NCI-H2227 treated with DMSO at 0.1 percent for 48 hours (cell line): ENCODE measurements at regions not wholly inside any gene's neighbourhood (a gene's known extent, or its start where the extent isn't known, plus 50 kb on each side); places are given as distances from the start of the nearest gene placed in this dataset.
A peak's percentile ranks its signal among the peaks of the same experiment; 100 is the strongest.
"Not testable (repeated sequence)": the region's sequence is repeated elsewhere in the genome, so short reads cannot be mapped to it uniquely, and the experiment has no call there.

Experiments used
- DNase-seq: peaks from one replicate; lab custom pipeline; 2025; lab: John Stamatoyannopoulos, UW

DNA sequence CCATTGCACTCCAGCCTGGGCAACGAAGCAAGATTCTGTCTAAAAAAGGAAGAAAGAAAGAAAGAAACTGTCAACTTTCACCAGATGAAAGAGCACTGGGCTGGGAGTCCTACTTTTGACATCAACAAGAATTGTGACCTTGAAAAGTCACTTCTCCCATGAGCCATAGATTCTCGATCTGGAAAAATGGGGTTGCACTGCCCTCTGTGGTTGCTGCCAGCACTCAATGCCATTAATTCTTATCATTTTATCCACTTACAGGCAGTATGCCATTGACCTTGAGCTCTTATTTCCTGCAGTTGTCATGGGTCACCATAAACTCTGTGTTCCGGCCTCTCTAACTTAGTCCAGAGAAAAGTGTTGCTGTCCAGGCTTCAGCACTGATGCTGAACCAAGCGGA is 137.2 kb downstream of the NOC3L start:
- no peak for DNase-seq

GRCh38 chr10:94230134-94230785 is 132.5 kb downstream of the NOC3L start:
- DNase-seq, result no peak

GRCh38 chr10:94232711-94233383 is 129.9 kb downstream of the NOC3L start:
- no peak for DNase-seq

DNA sequence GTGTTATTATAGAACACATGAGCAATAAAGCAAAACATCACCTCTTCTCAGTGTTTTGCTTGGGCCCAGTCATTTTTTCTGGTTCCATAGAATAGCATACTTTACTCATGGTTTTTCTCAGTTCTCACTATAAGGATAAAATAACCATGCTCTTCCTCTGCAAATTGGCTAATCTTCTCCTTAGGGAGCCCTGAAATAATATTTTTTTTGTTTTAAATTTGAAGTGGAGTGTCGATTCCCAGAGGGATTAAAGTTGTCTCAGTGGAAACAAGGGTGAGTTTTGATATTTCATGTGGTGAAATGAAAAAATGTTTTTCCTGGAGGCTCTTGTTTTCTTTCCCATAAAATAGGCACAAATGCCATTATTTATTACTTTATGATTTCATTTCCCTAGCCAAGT is 127.3 kb downstream of the NOC3L start:
- DNase-seq, result no peak

DNA sequence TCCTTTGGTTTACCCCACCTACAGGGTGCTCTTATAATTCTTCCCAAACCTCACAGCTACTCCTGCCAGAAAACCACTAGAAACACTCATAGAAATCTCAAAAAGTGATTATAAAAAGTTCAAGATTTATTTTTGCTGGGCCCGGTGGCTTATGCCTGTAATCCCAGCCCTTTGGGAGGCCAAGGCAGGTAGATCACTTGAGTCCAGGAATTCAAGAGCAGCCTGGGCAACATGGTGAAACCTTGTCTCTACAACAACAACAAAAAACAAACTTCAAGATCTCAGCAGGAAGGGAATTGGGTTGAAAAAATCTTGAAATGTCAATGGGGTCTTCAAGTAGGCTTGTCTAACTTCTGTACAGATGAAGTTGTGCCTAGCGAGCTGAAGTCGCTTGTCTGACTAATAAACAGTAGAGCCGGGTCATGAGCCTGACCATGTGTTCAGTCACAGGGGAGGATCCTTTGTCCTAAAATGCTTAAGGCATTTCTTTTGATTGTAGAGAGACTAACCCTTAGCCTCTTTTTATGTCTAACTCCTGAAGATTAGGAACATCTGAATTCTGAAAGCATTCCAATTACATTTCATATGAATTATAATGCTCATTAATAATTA is 124.6 kb downstream of the NOC3L start:
- no peak for DNase-seq

DNA sequence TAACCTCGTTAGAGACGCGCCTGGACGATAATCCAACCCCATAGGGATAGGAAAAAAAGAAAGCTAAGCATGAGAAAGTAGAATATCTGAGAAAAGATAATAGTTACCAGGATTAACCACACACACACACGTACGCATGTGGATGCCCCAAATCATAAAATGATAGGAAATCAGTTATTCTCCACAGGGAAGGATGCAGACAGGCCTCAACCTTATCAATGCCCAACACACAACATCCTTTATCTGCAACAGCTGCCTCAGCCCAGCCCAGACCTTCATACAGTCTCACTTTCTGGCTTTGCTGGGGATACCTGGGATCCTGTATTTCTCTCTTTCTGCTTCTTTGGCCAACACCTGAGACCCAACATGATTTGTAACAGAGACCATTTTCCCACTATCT is 123.0 kb downstream of the NOC3L start:
- no peak for DNase-seq

DNA sequence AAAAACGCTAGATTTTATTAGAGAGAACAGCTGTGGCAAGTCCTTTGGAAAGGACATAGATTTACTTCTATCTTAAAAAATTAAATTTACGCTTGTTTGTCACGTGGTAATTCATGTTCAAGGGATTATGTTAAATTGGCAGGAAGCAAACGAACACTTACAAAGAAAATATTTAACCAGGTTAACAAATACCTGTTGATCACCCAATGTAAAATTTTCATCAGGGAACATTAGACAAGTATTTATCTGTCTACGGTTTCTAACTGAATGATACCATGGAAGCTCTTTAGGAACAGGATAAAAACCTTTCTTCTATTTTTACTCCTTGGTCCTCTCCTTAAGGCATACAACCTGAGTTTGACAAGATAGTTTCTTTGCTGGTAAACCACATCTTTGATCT is 122.2 kb downstream of the NOC3L start:
- no peak for DNase-seq

- DNase-seq, result no peak
These were observed 121.8 kb downstream of the NOC3L start for GRCh38 chr10:94240901-94241300.

DNA sequence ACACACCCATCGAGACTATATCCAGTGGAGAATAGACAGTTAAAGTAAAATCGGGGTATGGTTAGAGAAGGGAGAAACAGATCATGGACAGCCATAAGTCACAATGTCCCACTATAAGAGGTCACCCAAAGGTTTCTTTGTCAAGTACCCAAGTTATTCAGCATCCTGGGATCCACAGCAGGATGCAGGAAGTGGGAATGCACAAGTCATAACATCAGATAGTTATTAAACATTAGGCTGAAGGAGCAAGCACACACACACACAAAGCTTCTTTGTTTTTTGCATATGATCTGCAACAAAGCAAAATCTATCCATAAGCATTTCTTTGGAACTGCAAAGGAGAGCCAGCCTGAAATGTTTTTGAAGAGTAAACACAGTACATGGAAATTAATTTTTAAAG is 111.6 kb downstream of the NOC3L start:
- DNase-seq, result no peak

GRCh38 chr10:94251568-94251967 is 111.2 kb downstream of the NOC3L start:
- DNase-seq, result no peak

DNA sequence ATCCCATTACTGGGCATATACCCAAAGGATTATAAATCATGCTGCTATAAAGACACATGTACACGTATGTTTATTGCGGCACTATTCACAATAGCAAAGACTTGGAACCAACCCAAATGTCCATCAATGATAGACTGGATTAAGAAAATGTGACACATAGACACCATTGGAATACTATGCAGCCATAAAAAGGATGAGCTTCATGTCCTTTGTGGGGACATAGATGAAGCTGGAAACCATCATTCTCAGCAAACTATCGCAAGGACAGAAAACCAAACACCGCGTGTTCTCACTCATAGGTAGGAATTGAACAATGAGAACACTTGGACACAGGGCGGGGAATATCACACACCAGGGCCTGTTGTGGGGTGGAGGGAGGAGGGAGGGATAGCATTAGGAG is 105.3 kb downstream of the NOC3L start:
- not testable (repeated sequence) for DNase-seq

DNA sequence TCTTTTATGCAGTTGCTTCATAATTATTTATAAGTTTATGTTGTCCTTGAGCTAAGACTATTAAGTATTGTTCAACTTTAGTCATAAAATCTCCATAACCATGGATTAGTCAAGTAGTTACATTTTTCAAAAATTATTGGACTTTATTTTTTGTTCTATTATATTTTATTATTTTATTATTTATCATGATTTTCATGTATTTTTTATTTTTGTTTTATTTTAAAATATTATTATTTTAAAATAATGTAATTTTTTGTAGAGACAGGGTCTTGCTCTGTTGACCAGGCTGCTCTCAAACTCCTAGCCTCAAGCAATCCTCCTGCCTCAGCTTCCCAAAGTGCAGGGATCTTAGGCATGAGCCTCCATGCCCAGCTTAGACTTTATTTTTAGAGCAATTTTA is 102.3 kb downstream of the NOC3L start:
- no peak for DNase-seq

DNA sequence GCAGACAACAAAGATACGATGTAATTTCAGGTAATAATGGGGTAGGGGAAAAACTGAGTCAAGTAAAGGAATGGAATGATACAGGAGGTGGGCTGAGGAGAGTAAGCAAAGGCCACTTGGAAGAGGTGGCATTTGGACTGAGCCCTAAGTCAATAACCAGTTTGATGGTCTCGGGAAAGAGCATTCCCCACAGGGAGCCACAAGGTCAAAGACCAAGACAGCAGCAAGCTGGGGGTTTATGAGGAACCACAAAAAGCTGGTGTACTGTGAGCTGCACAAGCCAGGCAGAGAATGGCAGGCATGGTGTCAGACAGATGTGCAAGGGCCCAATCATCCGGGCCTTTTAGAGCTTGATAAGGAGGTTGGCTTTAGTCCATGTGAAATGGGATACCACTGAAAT is 98.7 kb downstream of the NOC3L start:
- DNase-seq, result no peak

DNA sequence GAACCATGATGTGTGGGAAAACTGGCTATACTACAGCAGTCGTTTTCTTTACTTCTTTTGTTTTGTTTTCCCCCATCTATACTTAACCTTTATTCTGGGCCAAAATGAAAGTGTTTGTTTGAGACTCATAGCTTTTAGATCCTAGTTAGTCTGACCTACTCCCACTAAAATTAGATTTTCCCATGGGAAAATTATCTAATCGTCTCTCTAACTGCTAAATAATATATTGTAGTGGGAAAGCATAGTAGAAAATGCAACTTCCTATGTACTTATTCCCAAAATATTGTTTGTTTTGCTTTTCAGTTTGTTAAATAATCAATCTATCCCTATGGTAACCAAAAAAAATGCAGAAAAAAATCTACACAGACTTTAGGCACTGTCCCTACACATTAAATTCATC is 96.6 kb downstream of the NOC3L start:
- DNase-seq, result no peak

DNA sequence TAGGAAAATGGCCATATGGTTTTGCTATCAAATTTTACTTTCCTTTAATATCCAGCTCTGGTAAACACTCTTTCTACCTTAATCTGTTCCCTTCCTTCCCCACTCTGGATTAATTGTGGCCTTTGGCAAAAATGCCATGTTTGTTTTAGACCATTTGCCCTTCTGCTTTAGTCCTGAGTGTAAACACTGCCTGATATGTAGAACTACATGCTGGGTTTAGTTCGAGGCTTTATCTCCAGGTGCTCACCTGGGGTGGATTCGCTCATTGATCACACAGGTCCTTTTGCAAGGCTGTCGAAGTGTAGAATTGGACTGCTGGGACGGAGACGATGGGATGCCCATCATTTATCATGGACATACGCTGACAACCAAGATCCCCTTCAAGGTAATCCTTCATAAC is 94.1 kb downstream of the NOC3L start:
- DNase-seq, result no peak

DNA sequence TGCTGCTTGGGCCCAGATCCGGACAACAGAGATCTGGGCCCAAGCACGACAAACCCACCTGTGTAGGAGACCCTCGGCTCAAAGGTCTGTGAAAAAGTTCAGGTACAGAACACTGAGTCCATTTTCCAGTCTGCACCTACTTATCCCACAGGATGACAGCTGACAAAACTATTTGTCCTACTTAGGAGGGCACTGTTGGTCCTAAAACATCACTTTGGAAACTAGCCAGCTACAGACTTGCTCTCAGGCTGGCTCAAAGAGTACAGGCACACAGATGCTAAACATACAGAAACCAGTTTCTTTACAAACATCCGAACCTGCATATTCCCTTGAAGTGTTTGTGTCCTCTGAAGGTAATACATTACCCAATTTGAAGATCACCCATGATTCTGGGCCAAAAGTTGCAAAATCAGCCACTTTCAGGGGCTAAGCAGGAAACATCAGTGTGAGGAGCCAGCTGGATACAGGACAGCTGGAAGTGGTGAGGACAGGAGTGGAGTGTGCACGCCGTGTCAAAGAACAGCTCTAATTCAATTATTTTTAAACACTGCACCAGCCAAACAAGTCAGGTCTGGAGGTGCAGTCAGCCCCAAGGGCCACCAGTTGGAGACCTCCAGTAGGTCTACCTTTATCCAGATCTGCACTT is 88.5 kb downstream of the NOC3L start:
- no peak for DNase-seq

DNA sequence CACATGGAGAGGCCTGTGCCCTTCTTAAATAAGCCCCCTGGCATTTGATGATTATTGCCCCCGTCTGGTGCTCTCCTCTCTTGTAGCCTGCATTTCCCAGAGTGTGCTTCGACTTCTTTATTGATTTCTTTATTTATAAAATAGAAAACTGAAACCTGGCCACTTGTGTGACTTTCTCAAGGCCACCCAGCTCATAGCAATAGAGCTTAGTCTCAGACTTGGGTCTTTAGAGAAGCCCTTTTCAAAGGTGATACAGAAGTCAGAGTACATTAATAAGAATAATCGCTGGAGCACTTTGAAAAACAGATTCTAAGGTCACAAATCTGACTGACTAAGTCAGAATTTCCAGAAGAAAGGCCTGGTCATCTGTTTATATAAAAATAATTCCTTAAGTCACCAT is 86.6 kb downstream of the NOC3L start:
- DNase-seq, result no peak

DNA sequence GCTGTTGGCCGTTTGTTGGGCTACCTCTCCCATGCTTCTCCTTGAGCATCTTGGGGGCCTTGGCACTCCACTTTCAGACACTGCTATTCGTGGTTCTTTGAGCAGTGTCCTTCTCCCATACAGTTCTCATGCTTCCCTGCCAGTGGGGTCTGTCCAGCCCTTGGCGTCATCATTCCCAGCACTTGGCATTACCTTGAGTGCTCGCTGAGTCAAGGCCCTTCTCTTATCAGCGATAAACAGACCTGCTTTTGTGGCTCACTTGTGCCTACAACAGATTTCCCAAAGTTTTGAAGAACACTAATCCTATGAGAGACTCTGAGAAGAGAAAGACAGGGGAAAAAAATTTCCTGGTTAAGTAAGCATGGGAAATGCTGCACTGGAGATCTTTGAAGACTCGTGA is 85.3 kb downstream of the NOC3L start:
- DNase-seq, result no peak

- DNase-seq, result peak; percentile 4
These were observed 82.7 kb downstream of the NOC3L start for GRCh38 chr10:94279835-94280709.

DNA sequence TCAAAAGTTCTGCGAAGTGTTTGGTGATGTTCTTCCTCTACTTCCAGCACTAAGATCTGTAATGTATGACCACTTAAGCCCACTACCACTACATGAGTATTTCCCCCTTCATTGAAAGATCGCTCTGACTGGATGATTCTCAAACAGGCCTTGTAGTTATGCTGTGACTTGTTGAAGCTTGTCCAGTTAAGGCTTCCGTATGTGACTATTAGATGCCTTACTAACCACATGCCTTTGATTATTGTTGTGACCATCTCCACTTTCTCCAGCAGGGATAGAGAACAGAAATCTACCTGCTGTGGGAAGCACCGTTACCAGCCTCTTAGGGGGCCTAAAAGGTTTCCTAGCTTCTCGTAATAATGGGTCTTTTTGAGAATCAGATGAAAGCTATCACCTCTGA is 81.1 kb downstream of the NOC3L start:
- DNase-seq, result no peak

- no peak for DNase-seq
These were observed 80.4 kb downstream of the NOC3L start for GRCh38 chr10:94282369-94282768.
